ENCODE measurements at regions not wholly inside any gene's neighbourhood (a gene's known extent, or its start where the extent isn't known, plus 50 kb on each side); places are given as distances from the start of the nearest gene placed in this dataset.

- peak; percentile 61 for DNase-seq
Measured at GRCh38 chr3:156620901-156621300, 53.5 kb upstream of the TIPARP start.

- peak; percentile 95 for DNase-seq
Measured at GRCh38 chr3:156620260-156620659, 54.1 kb upstream of the TIPARP start.

- no peak for DNase-seq
Measured at GRCh38 chr3:156619376-156619775, 55.0 kb upstream of the TIPARP start.

- DNase-seq: no peak
Measured at GRCh38 chr3:156617781-156618180, 56.6 kb upstream of the TIPARP start.

- no peak for DNase-seq
Measured at GRCh38 chr3:156617145-156617544, 57.2 kb upstream of the TIPARP start.

- DNase-seq: peak; percentile 11
Measured at GRCh38 chr3:156615592-156616173, 58.7 kb upstream of the TIPARP start.

GRCh38 chr3:156614642-156615511, 59.5 kb upstream of the TIPARP start:
- DNase-seq: peak; percentile 60

- no peak for DNase-seq
Measured at GRCh38 chr3:156612903-156613302, 58.0 kb upstream of the SSR3 start.

GRCh38 chr3:156611870-156612494, 57.1 kb upstream of the SSR3 start:
- peak; percentile 7 for DNase-seq

GRCh38 chr3:156610154-156610553, 55.2 kb upstream of the SSR3 start:
- peak; percentile 7 for DNase-seq

GRCh38 chr3:156609546-156609945, 54.6 kb upstream of the SSR3 start:
- no peak for DNase-seq

- DNase-seq: no peak
Measured at GRCh38 chr3:156608601-156609514, 53.9 kb upstream of the SSR3 start.

- DNase-seq: no peak
Measured at GRCh38 chr3:156606729-156607128, 51.8 kb upstream of the SSR3 start.

- peak; percentile 74 for DNase-seq
Measured at GRCh38 chr3:156605686-156606605, 51.0 kb upstream of the SSR3 start.

- DNase-seq: no peak
Measured at GRCh38 chr3:156604642-156605144, 49.8 kb upstream of the SSR3 start.

Measured in NCI-H69 (cell line).